Activated CD8-positive, alpha-beta T cell treated with anti-CD3 and anti-CD28 coated beads, Interleukin-2, amount 10 ng/mL, durations not matched to agents 7 days and 5 days (primary cell): ENCODE measurements at regions not wholly inside any gene's neighbourhood (a gene's known extent, or its start where the extent isn't known, plus 50 kb on each side); places are given as distances from the start of the nearest gene placed in this dataset.
"Not testable (repeated sequence)": the region's sequence is repeated elsewhere in the genome, so short reads cannot be mapped to it uniquely, and the experiment has no call there.

Experiments used
- ATAC-seq: fragments of 150-1000 bp; cut with Tn5 transposase; one replicate; pipeline ENCODE4 v1.10.0; 2021; ENCODE audit warnings: moderate library complexity
- CTCF ChIA-PET: fragments of 350-600 bp; sonication (Branson Sonifier 250); formaldehyde crosslinking; loops from one replicate; lab custom pipeline; 2021; ENCODE audit warnings: antibody characterized with exemption; lab: Charles Lee
- POLR2A ChIA-PET: fragments of 350-600 bp; sonication (Branson Sonifier 250); formaldehyde crosslinking; loops from one replicate; lab custom pipeline; 2021; ENCODE audit warnings: antibody characterized with exemption; lab: Charles Lee
- DNase-seq: peaks from one replicate; pipeline ENCODE4 v3.0.0-alpha.2; 2020
- H3K27ac Mint-ChIP-seq: one replicate; pipeline ENCODE4 v1.8.0; 2021; ENCODE audit warnings: mild to moderate bottlenecking, mixed read lengths
- H3K27me3 Mint-ChIP-seq: one replicate; pipeline ENCODE4 v1.8.0; 2021; ENCODE audit warnings: low read depth, mixed read lengths
- H3K36me3 Mint-ChIP-seq: one replicate; pipeline ENCODE4 v1.8.0; 2021; ENCODE audit warnings: low read depth, mixed read lengths
- H3K4me1 Mint-ChIP-seq: one replicate; pipeline ENCODE4 v1.8.0; 2021; ENCODE audit warnings: low read depth, mixed read lengths
- H3K4me3 Mint-ChIP-seq: one replicate; pipeline ENCODE4 v1.8.0; 2021; ENCODE audit warnings: mild to moderate bottlenecking, mixed read lengths
- H3K9me3 Mint-ChIP-seq: one replicate; pipeline ENCODE4 v1.8.0; 2022; ENCODE audit warnings: mixed read lengths; ENCODE audit not compliant: insufficient read depth

GRCh38 chr18:62455222-62455621, 67.6 kb upstream of the ZCCHC2 start:
- no peak for DNase-seq
- Mint-ChIP-seq H3K4me1 (peaks cover 4% of the 10 kb centered on the region), H3K36me3 (no peaks in the 10 kb centered on the region), H3K27me3 (peaks cover 6% of the 10 kb centered on the region), H3K27ac (no peak overlapping the region), H3K4me3 (no peak overlapping the region), H3K9me3 (no peaks in the 10 kb centered on the region)
- CTCF ChIA-PET, result interaction anchor here (2.8 kb wide), 1 partner anchor 29 kb away, joined by 8 read pairs; no protein-coding TSS in a partner anchor
- POLR2A ChIA-PET, result no interaction called here
- no peak for ATAC-seq

DNA sequence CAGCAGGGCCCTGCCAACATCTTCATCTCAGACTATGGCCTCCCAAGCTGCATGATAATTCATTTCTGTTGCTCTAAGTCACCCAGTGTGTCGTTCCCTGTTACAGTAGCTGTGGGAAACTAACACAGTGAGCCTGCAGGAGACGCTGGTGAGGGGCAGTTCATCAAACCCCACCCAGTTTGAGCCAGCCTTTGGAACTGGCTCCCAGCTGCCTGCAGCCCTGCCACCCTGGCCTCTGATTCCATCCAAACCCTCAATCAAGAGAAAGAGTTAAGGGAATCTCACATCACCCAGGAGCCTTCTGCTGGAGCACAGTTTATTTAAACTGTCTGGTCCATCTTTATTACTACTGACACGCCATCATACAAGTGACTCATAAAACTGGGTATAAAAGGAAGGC, 64.9 kb upstream of the ZCCHC2 start:
- DNase-seq (no peak), ATAC-seq (no peak)
- no peak overlapping the region for H3K4me3 Mint-ChIP-seq
- peaks cover 6% of the 10 kb centered on the region for H3K27me3 Mint-ChIP-seq
- no peak overlapping the region for H3K27ac Mint-ChIP-seq
- CTCF ChIA-PET, result interaction anchor here (1.2 kb wide), 1 partner anchor 32 kb away, joined by 3 read pairs; no protein-coding TSS in a partner anchor
- H3K9me3 Mint-ChIP-seq, result no peaks in the 10 kb centered on the region
- H3K36me3 Mint-ChIP-seq, result no peaks in the 10 kb centered on the region
- H3K4me1 Mint-ChIP-seq, result no peaks in the 10 kb centered on the region
- POLR2A ChIA-PET, result no interaction called here

DNA sequence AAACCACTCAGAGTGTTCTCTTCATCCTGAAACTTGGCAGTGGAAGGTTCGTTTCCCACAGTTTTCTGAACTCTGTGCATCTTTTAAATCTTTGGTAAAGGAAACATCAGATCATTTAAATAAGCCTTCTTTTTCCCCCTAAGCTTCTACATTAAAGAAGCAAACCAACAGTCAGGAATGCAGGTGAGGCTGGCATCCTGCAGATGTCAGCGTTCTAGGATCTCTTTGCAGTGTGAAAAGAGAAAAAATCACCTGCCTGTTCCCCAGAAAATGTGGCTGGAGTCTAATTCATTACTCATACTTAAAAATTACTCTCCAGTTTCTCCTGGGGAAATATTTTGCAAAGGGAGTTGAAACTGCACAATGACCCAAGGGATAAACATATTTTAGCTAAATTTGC, 64.5 kb upstream of the ZCCHC2 start:
- H3K4me1 Mint-ChIP-seq, result no peaks in the 10 kb centered on the region
- CTCF ChIA-PET, result interaction anchor here (1.2 kb wide), 1 partner anchor 33 kb away, joined by 3 read pairs; no protein-coding TSS in a partner anchor
- no peak for DNase-seq

DNA sequence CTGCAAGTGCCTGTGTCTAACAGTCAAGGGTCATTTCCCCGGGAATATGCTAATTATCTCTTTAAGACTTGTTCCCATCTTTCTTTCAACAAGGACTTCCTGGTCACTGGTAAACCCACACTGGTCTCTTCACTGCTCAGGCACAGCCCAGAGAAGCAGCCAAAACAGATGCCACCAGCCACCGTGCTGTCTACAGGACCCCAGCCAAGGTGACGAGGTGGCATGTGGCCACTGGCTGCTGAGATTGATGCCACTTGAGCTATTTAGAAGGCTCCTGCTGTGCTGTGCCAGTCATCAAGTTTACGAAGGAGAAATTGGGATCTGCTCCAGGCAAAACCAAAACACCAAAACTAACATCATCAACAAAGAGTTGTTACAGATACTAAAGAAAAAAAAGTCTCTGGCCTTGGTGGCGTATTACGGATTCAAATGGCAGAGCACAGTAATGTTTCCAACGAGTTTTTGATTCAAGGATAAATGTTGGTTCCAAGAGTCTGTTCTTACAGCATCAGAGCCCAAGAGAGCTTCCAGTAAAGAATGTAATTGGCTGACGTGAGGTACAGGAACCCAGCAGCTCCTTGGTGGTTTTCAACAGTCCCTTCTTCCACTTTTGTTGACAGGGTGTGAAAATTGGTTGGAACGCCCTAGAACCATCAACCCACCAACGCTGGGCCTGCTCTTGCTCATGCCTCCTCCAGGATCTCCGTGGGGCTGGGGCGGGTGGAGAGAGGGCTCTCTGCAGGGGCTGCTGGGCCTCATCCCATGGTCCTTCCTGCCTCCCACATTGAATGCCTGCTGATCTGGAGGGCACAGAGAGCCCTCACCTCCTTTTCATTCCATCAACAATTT, 63.7 kb upstream of the ZCCHC2 start:
- peaks cover 6% of the 10 kb centered on the region for H3K27me3 Mint-ChIP-seq
- ChIA-PET POLR2A (no interaction called here), CTCF (interaction anchor here (1.2 kb wide), 1 partner anchor 33 kb away, joined by 3 read pairs; no protein-coding TSS in a partner anchor)

More for the DNA sequence above, 64.5 kb upstream of the ZCCHC2 start:
- Mint-ChIP-seq H3K36me3 (no peaks in the 10 kb centered on the region), H3K9me3 (no peaks in the 10 kb centered on the region), H3K27ac (no peak overlapping the region), H3K27me3 (peaks cover 7% of the 10 kb centered on the region), H3K4me3 (no peak overlapping the region)
- ATAC-seq, result no peak
- POLR2A ChIA-PET, result no interaction called here

GRCh38 chr18:62460851-62461300, 61.9 kb upstream of the ZCCHC2 start:
- ChIA-PET CTCF (no interaction called here), POLR2A (no interaction called here)
- H3K4me1 Mint-ChIP-seq, result no peaks in the 10 kb centered on the region
- no peak overlapping the region for H3K27ac Mint-ChIP-seq
- no peak overlapping the region for H3K4me3 Mint-ChIP-seq
- H3K27me3 Mint-ChIP-seq, result peaks cover 3% of the 10 kb centered on the region
- H3K9me3 Mint-ChIP-seq, result no peaks in the 10 kb centered on the region
- H3K36me3 Mint-ChIP-seq, result no peaks in the 10 kb centered on the region
- no peak for DNase-seq
- ATAC-seq, result no peak

More for the DNA sequence above, 63.7 kb upstream of the ZCCHC2 start:
- ATAC-seq, result no peak
- no peaks in the 10 kb centered on the region for H3K4me1 Mint-ChIP-seq
- DNase-seq, result no peak
- no peaks in the 10 kb centered on the region for H3K9me3 Mint-ChIP-seq
- H3K4me3 Mint-ChIP-seq, result no peak overlapping the region
- no peak overlapping the region for H3K27ac Mint-ChIP-seq
- H3K36me3 Mint-ChIP-seq, result no peaks in the 10 kb centered on the region

GRCh38 chr18:62461591-62461990, 61.2 kb upstream of the ZCCHC2 start:
- ChIA-PET CTCF (no interaction called here), POLR2A (no interaction called here)
- Mint-ChIP-seq H3K4me3 (no peak overlapping the region), H3K4me1 (no peaks in the 10 kb centered on the region), H3K36me3 (no peaks in the 10 kb centered on the region), H3K9me3 (no peaks in the 10 kb centered on the region), H3K27ac (no peak overlapping the region), H3K27me3 (peaks cover 3% of the 10 kb centered on the region)
- ATAC-seq (no peak), DNase-seq (no peak)

- Mint-ChIP-seq H3K27me3 (peaks cover 11% of the 10 kb centered on the region), H3K4me1 (no peaks in the 10 kb centered on the region), H3K27ac (no peak overlapping the region), H3K9me3 (no peaks in the 10 kb centered on the region), H3K36me3 (no peaks in the 10 kb centered on the region), H3K4me3 (no peak overlapping the region)
- CTCF ChIA-PET, result no interaction called here
- POLR2A ChIA-PET, result no interaction called here
- DNase-seq (no peak), ATAC-seq (no peak)
Observed at GRCh38 chr18:62464266-62464665, 58.6 kb upstream of the ZCCHC2 start.

- H3K27me3 Mint-ChIP-seq, result peaks cover 41% of the 10 kb centered on the region
- H3K4me3 Mint-ChIP-seq, H3K27ac Mint-ChIP-seq, DNase-seq, CTCF ChIA-PET, H3K36me3 Mint-ChIP-seq, ATAC-seq, H3K4me1 Mint-ChIP-seq: not testable (repeated sequence)
- H3K9me3 Mint-ChIP-seq, result peaks cover 19% of the 10 kb centered on the region
- POLR2A ChIA-PET, result interaction anchor here (0.9 kb wide), 1 partner anchor 15 kb away, joined by 3 read pairs; no protein-coding TSS in a partner anchor
Observed at GRCh38 chr18:62469131-62469530, 53.7 kb upstream of the ZCCHC2 start.
